Immature natural killer cell (primary cell): ENCODE measurements at regions not wholly inside any gene's neighbourhood (a gene's known extent, or its start where the extent isn't known, plus 50 kb on each side); places are given as distances from the start of the nearest gene placed in this dataset.

ENCODE experiments used
- DNase-seq, 3 donors: peaks; one replicate each; pipeline ENCODE4 v3.0.0; 2022; ENCODE audit warnings: mixed read lengths in 1 of 3
- H3K27ac Mint-ChIP-seq, 6 donors: one replicate each; pipeline ENCODE4 v1.8.0; 2020; ENCODE audit warnings: mixed read lengths in 6 of 6, mild to moderate bottlenecking in 5 of 6, inconsistent platforms in 4 of 6, moderate library complexity in 3 of 6
- H3K27me3 Mint-ChIP-seq, 3 donors: one replicate each; pipeline ENCODE4 v1.8.0; 2020 to 2021; ENCODE audit warnings: low read depth in 3 of 3, mild to moderate bottlenecking in 3 of 3, mixed read lengths in 3 of 3, moderate library complexity in 3 of 3, inconsistent platforms in 1 of 3
- H3K36me3 Mint-ChIP-seq, 3 donors: one replicate each; pipeline ENCODE4 v1.8.0; 2020; ENCODE audit warnings: mixed read lengths in 3 of 3, inconsistent platforms in 2 of 3, mild to moderate bottlenecking in 2 of 3
- H3K4me1 Mint-ChIP-seq, 2 donors: one replicate each; pipeline ENCODE4 v1.8.0; 2020; ENCODE audit warnings: inconsistent platforms in 2 of 2, mild to moderate bottlenecking in 2 of 2, mixed read lengths in 2 of 2, moderate library complexity in 1 of 2
- H3K4me3 Mint-ChIP-seq, 5 donors: one replicate each; pipeline ENCODE4 v1.8.0; 2020; ENCODE audit warnings: mild to moderate bottlenecking in 5 of 5, mixed read lengths in 5 of 5, inconsistent platforms in 3 of 5, moderate library complexity in 3 of 5
- H3K9me3 Mint-ChIP-seq, 6 donors: one replicate each; pipeline ENCODE4 v1.8.0; 2020; ENCODE audit warnings: mild to moderate bottlenecking in 6 of 6, mixed read lengths in 6 of 6, inconsistent platforms in 4 of 6, moderate library complexity in 3 of 6

GRCh38 chr2:773256-774160, 96.3 kb upstream of the TMEM18 start:
- Mint-ChIP-seq H3K36me3 (no peaks in the 10 kb centered on the region), H3K4me3 (no peak overlapping the region), H3K27ac (no peak overlapping the region), H3K9me3 (no peaks in the 10 kb centered on the region), H3K4me1 (peaks cover 22% of the 10 kb centered on the region in 2 donors), H3K27me3 (peaks cover 2 to 7% (median 6%) of the 10 kb centered on the region in 3 donors)
- no peak for DNase-seq

- DNase-seq, result no peak
- Mint-ChIP-seq H3K27ac (no peak overlapping the region), H3K36me3 (no peaks in the 10 kb centered on the region), H3K9me3 (no peaks in the 10 kb centered on the region), H3K4me1 (peaks cover 41 to 42% of the 10 kb centered on the region in 2 donors), H3K27me3 (peaks cover 5 to 11% (median 6%) of the 10 kb centered on the region in 3 donors), H3K4me3 (no peak overlapping the region)
These were observed 94.3 kb upstream of the TMEM18 start for GRCh38 chr2:771538-771937.

- Mint-ChIP-seq H3K4me1 (peaks cover 48 to 50% of the 10 kb centered on the region in 2 donors), H3K27ac (peak overlapping the region in 2 of 6 donors; percentile 9 to 36), H3K36me3 (no peaks in the 10 kb centered on the region), H3K27me3 (peaks cover 5 to 11% (median 6%) of the 10 kb centered on the region in 3 donors), H3K4me3 (peak overlapping the region in 1 of 5 donors; percentile 43), H3K9me3 (no peaks in the 10 kb centered on the region)
- no peak for DNase-seq
These were observed 93.6 kb upstream of the TMEM18 start for GRCh38 chr2:770776-771175.

GRCh38 chr2:769771-770170, 92.6 kb upstream of the TMEM18 start:
- peak; percentile 26 to 38 (median 28) for DNase-seq
- peaks cover 52 to 54% of the 10 kb centered on the region in 2 donors for H3K4me1 Mint-ChIP-seq
- H3K27me3 Mint-ChIP-seq, result peaks cover 5 to 13% (median 6%) of the 10 kb centered on the region in 3 donors
- H3K4me3 Mint-ChIP-seq, result peak overlapping the region; percentile 3 to 73 (median 43)
- H3K36me3 Mint-ChIP-seq, result no peaks in the 10 kb centered on the region
- H3K9me3 Mint-ChIP-seq, result no peaks in the 10 kb centered on the region
- H3K27ac Mint-ChIP-seq, result peak overlapping the region in 3 of 6 donors; percentile 5 to 56 (median 39)

GRCh38 chr2:768451-768850, 91.2 kb upstream of the TMEM18 start:
- Mint-ChIP-seq H3K36me3 (no peaks in the 10 kb centered on the region), H3K4me1 (peaks cover 52 to 54% of the 10 kb centered on the region in 2 donors), H3K4me3 (peak overlapping the region in 3 of 5 donors; percentile 17 to 81 (median 36)), H3K27me3 (peaks cover 5 to 11% (median 9%) of the 10 kb centered on the region in 3 donors), H3K27ac (peak overlapping the region; percentile 35 to 78 (median 68)), H3K9me3 (no peaks in the 10 kb centered on the region)
- no peak for DNase-seq

GRCh38 chr2:767944-768343, 90.7 kb upstream of the TMEM18 start:
- Mint-ChIP-seq H3K27ac (peak overlapping the region in 4 of 6 donors; percentile 67 to 78 (median 70)), H3K36me3 (no peaks in the 10 kb centered on the region), H3K4me1 (peaks cover 52 to 54% of the 10 kb centered on the region in 2 donors), H3K4me3 (peak overlapping the region in 4 of 5 donors; percentile 23 to 82 (median 70)), H3K27me3 (peaks cover 5 to 11% (median 9%) of the 10 kb centered on the region in 3 donors), H3K9me3 (no peaks in the 10 kb centered on the region)
- DNase-seq, result peak in 2 of 3 donors; percentile 3 to 4

- Mint-ChIP-seq H3K9me3 (no peaks in the 10 kb centered on the region), H3K27me3 (peaks cover 8 to 9% (median 9%) of the 10 kb centered on the region in 3 donors), H3K4me3 (peak overlapping the region; percentile 60 to 82 (median 71)), H3K36me3 (no peaks in the 10 kb centered on the region), H3K27ac (peak overlapping the region in 4 of 6 donors; percentile 33 to 87 (median 68)), H3K4me1 (peaks cover 52 to 54% of the 10 kb centered on the region in 2 donors)
- peak; percentile 70 to 74 (median 74) for DNase-seq
These were observed 90.2 kb upstream of the TMEM18 start for GRCh38 chr2:767440-767839.

- peaks cover 52 to 54% of the 10 kb centered on the region in 2 donors for H3K4me1 Mint-ChIP-seq
- H3K9me3 Mint-ChIP-seq, result no peaks in the 10 kb centered on the region
- peaks cover 0 to 3% (median 0%) of the 10 kb centered on the region in 3 donors for H3K36me3 Mint-ChIP-seq
- H3K4me3 Mint-ChIP-seq, result peak overlapping the region in 3 of 5 donors; percentile 65 to 82 (median 81)
- no peak for DNase-seq
- peaks cover 6 to 11% (median 7%) of the 10 kb centered on the region in 3 donors for H3K27me3 Mint-ChIP-seq
- peak overlapping the region in 1 of 6 donors; percentile 22 for H3K27ac Mint-ChIP-seq
These were observed 89.0 kb upstream of the TMEM18 start for GRCh38 chr2:766255-766654.

GRCh38 chr2:765369-765768, 88.2 kb upstream of the TMEM18 start:
- Mint-ChIP-seq H3K4me1 (peaks cover 48 to 51% of the 10 kb centered on the region in 2 donors), H3K27me3 (peaks cover 6 to 15% (median 11%) of the 10 kb centered on the region in 3 donors), H3K9me3 (no peaks in the 10 kb centered on the region), H3K4me3 (no peak overlapping the region), H3K27ac (no peak overlapping the region), H3K36me3 (peaks cover 0 to 3% (median 0%) of the 10 kb centered on the region in 3 donors)
- no peak for DNase-seq

- no peak for DNase-seq
- no peak overlapping the region for H3K4me3 Mint-ChIP-seq
- no peaks in the 10 kb centered on the region for H3K9me3 Mint-ChIP-seq
- peaks cover 0 to 3% (median 0%) of the 10 kb centered on the region in 3 donors for H3K36me3 Mint-ChIP-seq
- H3K27ac Mint-ChIP-seq, result no peak overlapping the region
- peaks cover 7 to 15% (median 14%) of the 10 kb centered on the region in 3 donors for H3K27me3 Mint-ChIP-seq
- H3K4me1 Mint-ChIP-seq, result peaks cover 34 to 37% of the 10 kb centered on the region in 2 donors
These were observed 86.7 kb upstream of the TMEM18 start for GRCh38 chr2:763766-764525.

GRCh38 chr2:762646-763045, 85.4 kb upstream of the TMEM18 start:
- peaks cover 7 to 24% (median 14%) of the 10 kb centered on the region in 3 donors for H3K27me3 Mint-ChIP-seq
- peaks cover 21 to 25% of the 10 kb centered on the region in 2 donors for H3K4me1 Mint-ChIP-seq
- H3K27ac Mint-ChIP-seq, result no peak overlapping the region
- no peaks in the 10 kb centered on the region for H3K9me3 Mint-ChIP-seq
- no peak for DNase-seq
- peaks cover 0 to 3% (median 0%) of the 10 kb centered on the region in 3 donors for H3K36me3 Mint-ChIP-seq
- no peak overlapping the region for H3K4me3 Mint-ChIP-seq

- DNase-seq, result no peak
- Mint-ChIP-seq H3K9me3 (no peaks in the 10 kb centered on the region), H3K27me3 (peaks cover 5 to 20% (median 10%) of the 10 kb centered on the region in 3 donors), H3K4me1 (peaks cover 8 to 12% of the 10 kb centered on the region in 2 donors), H3K36me3 (peaks cover 0 to 3% (median 0%) of the 10 kb centered on the region in 3 donors), H3K27ac (no peak overlapping the region), H3K4me3 (no peak overlapping the region)
These were observed 84.2 kb upstream of the TMEM18 start for GRCh38 chr2:761384-761783.

GRCh38 chr2:760001-760400, 82.8 kb upstream of the TMEM18 start:
- DNase-seq, result no peak
- H3K9me3 Mint-ChIP-seq, result no peaks in the 10 kb centered on the region
- H3K36me3 Mint-ChIP-seq, result peaks cover 0 to 3% (median 0%) of the 10 kb centered on the region in 3 donors
- no peak overlapping the region for H3K4me3 Mint-ChIP-seq
- H3K4me1 Mint-ChIP-seq, result peaks cover 0 to 2% of the 10 kb centered on the region in 2 donors
- H3K27ac Mint-ChIP-seq, result no peak overlapping the region
- peaks cover 7 to 22% (median 8%) of the 10 kb centered on the region in 3 donors for H3K27me3 Mint-ChIP-seq
